GM23248 (cell line): ENCODE measurements at regions not wholly inside any gene's neighbourhood (a gene's known extent, or its start where the extent isn't known, plus 50 kb on each side); places are given as distances from the start of the nearest gene placed in this dataset.

Source experiments
- EZH2 ChIP-seq: fragments of 200-600 bp; sonication (generic); IDR thresholded peaks from 2 replicates; pipeline ENCODE4 v1.6.1; 2018; ENCODE audit warnings: antibody characterized with exemption, mild to moderate bottlenecking; ENCODE audit not compliant: insufficient read depth, poor library complexity, severe bottlenecking
- EZH2phosphoT487 ChIP-seq: fragments of 200-600 bp; sonication (generic); IDR thresholded peaks from 2 replicates; pipeline ENCODE4 v1.6.1; 2018; ENCODE audit warnings: antibody characterized with exemption, moderate library complexity, mild to moderate bottlenecking, low read depth; ENCODE audit not compliant: insufficient read depth

DNA sequence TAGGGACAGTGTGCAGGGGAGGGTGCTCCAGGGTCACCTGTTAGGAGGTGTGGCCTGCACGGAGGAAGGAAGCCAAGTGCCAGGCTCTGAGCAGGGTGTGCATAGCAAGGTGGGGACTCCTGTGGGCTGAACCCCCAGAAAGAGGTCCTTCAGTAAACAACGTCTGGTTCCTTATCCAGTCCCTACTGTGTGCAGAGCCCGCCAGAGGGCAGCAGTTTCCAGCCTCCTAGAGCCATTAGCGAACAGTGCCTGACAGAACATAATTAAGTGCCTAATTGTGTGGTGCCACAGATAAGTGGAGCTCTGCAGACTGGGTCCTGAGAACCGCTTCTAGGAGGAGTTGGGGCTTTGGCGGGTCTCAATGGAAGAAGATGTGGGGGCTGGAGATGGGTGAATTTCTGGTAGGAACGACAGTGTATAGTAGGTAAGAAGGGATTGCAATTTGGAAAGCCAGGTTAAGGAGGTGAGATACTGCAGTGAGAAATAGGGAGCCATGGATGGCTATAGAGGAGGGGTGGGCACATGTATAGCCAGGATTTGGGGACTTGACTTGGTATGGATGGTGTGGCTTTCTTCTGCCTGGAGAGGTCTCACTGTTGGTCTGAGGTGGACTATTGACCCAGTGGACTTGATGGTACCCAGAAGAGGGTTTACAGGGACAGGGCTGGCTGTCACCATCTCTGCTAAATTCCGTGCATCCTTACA lies 323.1 kb downstream of the ZNF536 start:
- TF ChIP-seq EZH2phosphoT487 (no peak), EZH2 (no peak)
